HG03571 (cell line): ENCODE measurements at regions not wholly inside any gene's neighbourhood (a gene's known extent, or its start where the extent isn't known, plus 50 kb on each side); places are given as distances from the start of the nearest gene placed in this dataset.
A peak's percentile ranks its signal among the peaks of the same experiment; 100 is the strongest.

Source experiments
- ATAC-seq: cut with Tn5 transposase; IDR thresholded peaks from one replicate; pipeline ENCODE4 v1.9.1; 2021; ENCODE audit not compliant: unreplicated experiment

- no peak for ATAC-seq
Measured at GRCh38 chr1:185646202-185646683, 87.9 kb upstream of the HMCN1 start.

GRCh38 chr1:185645686-185646085 lies 88.5 kb upstream of the HMCN1 start:
- no peak for ATAC-seq

- no peak for ATAC-seq
Measured at GRCh38 chr1:185645162-185645640, 89.0 kb upstream of the HMCN1 start.

GRCh38 chr1:185644531-185644930 lies 89.7 kb upstream of the HMCN1 start:
- no peak for ATAC-seq

- peak; percentile 100 for ATAC-seq
Measured at GRCh38 chr1:185636848-185637247, 97.3 kb upstream of the HMCN1 start.

DNA sequence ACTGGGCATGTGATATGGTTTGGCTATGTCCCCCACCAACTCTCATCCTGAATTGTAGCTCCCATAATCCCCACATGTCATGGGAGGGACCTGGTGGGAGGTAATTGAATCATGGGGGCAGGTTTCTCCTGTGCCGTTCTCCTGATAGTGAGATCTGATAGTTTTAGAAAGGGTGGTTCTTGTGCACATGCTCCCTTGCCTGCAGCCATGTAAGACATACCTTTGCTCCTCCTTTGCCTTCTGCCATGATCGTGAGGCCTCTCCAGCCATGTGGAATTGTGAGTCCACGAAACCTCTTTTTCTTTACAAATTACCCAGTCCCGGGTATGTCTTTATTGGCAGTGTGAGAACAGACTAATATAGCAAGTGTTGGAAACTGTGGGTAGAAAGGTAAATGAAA lies 99.5 kb upstream of the HMCN1 start:
- no peak for ATAC-seq

GRCh38 chr1:185632659-185633423 lies 101.3 kb upstream of the HMCN1 start:
- ATAC-seq = no peak

DNA sequence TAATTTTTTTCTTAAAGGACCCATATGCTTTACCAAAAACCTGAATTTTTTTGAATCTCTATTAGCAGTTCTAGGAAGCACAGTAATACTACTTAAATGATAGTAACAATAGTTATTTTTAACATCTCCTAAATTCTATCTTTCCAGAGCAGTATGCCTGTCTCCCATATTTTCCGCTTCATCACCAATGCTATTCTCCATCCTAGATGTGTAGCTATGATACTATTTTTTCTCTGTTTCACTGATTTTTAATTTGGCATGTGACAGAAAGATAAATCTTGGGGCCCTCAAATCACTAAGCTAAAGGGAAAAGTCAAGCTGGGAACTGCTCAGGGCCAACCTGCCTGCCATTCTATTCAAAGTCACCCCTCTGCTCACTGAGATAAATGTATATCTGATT lies 102.3 kb upstream of the HMCN1 start:
- no peak for ATAC-seq

DNA sequence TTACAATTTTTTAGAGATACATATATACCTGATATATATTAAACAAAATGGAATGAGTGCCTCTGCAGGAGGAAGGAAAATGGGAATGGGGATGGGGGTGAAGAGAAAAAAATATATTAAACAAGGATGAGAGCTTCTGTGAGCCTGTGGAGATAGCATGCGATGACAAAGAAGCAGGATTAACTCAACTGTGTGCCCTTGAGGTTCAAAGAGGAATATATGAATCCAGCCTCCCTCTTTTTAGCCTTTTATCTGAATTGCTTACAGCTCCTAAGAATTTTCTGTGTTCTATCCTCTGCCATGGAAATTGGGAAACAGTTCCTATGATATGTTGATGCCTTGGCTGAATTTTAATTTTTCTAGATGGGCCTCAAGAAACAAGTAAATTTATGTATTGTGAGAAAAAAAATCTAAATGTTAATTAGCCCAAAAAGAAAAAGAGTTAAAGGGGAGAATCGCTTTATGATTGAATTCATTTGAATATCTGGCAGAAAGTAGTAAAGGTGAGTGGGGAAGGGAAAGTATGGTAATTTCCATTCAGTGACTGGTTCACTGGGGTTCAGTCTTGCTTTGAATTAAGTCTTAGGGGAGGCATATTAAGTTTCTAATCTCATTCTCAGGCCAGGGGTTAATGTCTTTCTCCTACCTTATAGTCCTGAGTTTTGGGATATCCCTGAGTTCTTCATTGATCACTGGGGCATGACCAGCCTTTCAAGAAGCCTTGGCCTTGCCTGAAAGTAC lies 106.3 kb upstream of the HMCN1 start:
- ATAC-seq = no peak

- ATAC-seq = no peak
Measured at GRCh38 chr1:185627171-185627570, 107.0 kb upstream of the HMCN1 start.

DNA sequence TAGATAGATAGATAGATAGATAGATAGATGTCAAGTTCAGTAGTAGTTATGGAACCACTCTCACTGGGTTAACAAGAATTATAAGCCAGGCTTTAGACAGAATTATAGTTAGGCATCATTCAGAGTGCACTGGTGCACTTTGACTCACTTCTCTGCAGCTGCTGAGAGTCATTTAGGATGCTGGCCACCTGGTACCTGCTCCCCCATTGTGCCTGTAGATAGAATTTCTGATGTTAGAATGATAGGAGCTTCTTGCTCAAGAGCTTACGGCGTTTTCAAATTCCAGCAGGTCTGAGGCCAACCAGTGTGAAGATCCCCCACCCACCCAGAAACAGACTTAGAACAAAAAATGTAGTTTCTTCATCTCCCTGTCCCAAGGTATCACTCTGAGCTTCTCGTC lies 107.8 kb upstream of the HMCN1 start:
- no peak for ATAC-seq

DNA sequence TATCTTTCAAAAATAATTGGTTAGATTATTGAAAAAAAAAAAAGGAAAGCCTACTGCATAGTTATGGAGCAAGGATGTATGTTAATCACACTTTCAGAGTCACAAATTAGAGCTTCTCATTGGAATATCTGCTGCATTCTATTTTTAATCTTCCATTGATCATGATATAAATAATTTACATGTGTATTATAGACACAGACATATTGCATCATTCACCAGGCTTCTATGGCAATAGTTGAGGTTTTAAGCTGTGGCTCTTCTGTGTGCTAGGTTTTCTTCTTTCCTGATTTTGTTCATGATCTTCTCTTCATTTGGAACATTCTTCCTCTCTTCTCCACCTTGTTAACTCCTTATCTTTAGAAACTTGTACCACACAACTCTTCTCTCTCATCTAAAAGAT lies 123.2 kb upstream of the HMCN1 start:
- no peak for ATAC-seq

GRCh38 chr1:185608177-185608576 lies 126.0 kb upstream of the HMCN1 start:
- peak; percentile 65 for ATAC-seq

- ATAC-seq = peak; percentile 68
Measured at GRCh38 chr1:185603158-185603557, 131.0 kb upstream of the HMCN1 start.

- peak; percentile 47 for ATAC-seq
Measured at GRCh38 chr1:185601189-185601588, 133.0 kb upstream of the HMCN1 start.

GRCh38 chr1:185600641-185601040 lies 133.6 kb upstream of the HMCN1 start:
- no peak for ATAC-seq

DNA sequence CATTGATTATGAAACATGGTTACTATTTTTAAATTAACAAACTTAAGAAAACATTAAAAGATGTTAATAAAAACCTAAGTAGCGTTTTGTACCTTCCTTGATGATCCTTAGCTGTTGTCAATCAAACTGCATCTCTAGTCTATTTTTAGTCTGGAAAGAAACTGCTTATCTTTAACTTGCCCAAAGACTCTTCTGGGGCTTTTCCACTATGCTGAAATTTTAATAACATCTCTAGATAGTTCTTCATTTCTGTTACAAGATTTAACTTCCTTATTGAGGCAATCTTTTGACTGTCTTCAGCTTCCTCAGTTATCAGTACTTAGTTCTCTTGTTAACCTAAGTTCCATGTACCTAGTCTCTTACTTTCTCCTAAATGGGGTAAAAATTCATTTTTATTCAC lies 135.9 kb upstream of the HMCN1 start:
- no peak for ATAC-seq

DNA sequence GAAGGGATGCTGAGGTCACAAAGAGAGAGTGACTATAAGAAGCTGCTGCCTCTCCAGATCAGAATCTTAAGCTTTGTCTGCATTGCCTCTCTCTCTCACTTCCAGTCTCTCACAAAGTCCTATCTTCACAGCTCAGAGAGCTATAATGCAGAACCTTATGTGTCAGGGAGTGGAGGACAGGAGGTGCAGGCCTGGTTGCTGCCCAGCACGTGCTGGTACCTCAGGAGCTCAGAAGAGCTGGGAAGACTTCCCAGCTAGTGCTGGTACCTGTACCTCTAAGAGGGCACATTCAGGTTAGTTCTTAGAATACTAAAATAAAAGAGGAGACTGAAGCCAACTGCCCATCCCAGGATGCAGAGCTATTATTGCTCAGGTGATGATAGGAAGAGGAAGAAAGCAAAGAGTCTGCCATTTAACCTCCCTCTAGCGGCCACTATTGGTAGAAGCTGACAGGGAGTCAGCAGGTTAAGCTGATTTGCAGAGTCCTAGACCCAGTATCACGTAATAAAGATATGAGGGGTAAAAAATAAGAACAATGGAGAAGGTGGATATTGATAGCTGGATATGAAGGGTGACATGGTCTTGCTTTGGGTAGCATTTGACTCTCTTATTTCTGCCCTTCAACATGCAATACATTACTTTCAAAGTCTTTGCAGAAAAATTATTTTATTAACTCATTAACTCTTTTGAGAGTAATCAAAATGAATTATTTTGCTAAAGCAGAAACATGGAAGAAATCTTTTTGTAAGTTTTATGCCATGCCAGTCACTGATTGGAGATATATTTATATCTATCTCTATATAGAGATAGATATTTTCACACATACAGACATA lies 138.1 kb upstream of the HMCN1 start:
- peak; percentile 84 for ATAC-seq

- no peak for ATAC-seq
Measured at GRCh38 chr1:185594786-185595410, 139.3 kb upstream of the HMCN1 start.

GRCh38 chr1:185593271-185593670 lies 140.9 kb upstream of the HMCN1 start:
- ATAC-seq = no peak

- ATAC-seq = no peak
Measured at GRCh38 chr1:185585770-185586169, 148.4 kb upstream of the HMCN1 start.
